ENCODE measurements at regions not wholly inside any gene's neighbourhood (a gene's known extent, or its start where the extent isn't known, plus 50 kb on each side); places are given as distances from the start of the nearest gene placed in this dataset.

- ATAC-seq, result no peak
- no TSS peak for BruUV-seq (replicated peaks)
- H2AFZ ChIP-seq (ENCODE audit: control insufficient read depth, low read depth, low read length), result no peak overlapping the region
- H3K9me3 ChIP-seq (replicated peaks; ENCODE audit: control insufficient read depth, insufficient read depth, low read length), result no peaks in the 10 kb centered on the region
- no peak for FAIRE-seq
- ChIA-PET CTCF (no interaction called here), SMC1A (ENCODE audit: uncharacterized antibody, unreplicated experiment) (no interaction called here), RAD21 (ENCODE audit: unreplicated experiment) (no interaction called here), POLR2A (no interaction called here)
- no peak overlapping the region for H3K27ac ChIP-seq (ENCODE audit: control insufficient read depth, insufficient read depth)
- H3K4me1 ChIP-seq (ENCODE audit: control insufficient read depth, insufficient read depth, low read length), result no peaks in the 10 kb centered on the region
- H3K4me2 ChIP-seq (ENCODE audit: control insufficient read depth, insufficient read depth), result no peak overlapping the region
- no peaks in the 10 kb centered on the region for H3K27me3 ChIP-seq (replicated peaks in 1 of 2; ENCODE audit: control insufficient read depth in 2 of 2, insufficient read depth in 2 of 2, low read length in 1 of 2)
- in situ Hi-C loops (cut with MboI), result no loop called here
- WGBS (ENCODE audit: insufficient coverage, insufficient replicate concordance, low lambda C conversion rate, missing lambda C conversion rate), result 18% methylated on average over 5 of the region's 5 CpGs
- H4K20me1 ChIP-seq (ENCODE audit: control insufficient read depth, insufficient read depth), result no peaks in the 10 kb centered on the region
- TF ChIP-seq FOS (IDR thresholded peaks at IDR 0.05; ENCODE audit: borderline replicate concordance, extremely low read depth, insufficient read length) (no peak), MEF2B (IDR thresholded peaks at IDR 0.05; ENCODE audit: partially characterized antibody, poor library complexity, severe bottlenecking) (no peak), TAF1 (IDR thresholded peaks at IDR 0.05; ENCODE audit: borderline replicate concordance, low read depth, low read length) (no peak), ZNF24 (IDR thresholded peaks at IDR 0.05) (no peak), HSF1 (IDR thresholded peaks at IDR 0.05; ENCODE audit: low read depth, low read length) (no peak)
- no peaks in the 10 kb centered on the region for H3K79me2 ChIP-seq (ENCODE audit: control insufficient read depth, insufficient read depth, low read length)
- DNase-seq (ENCODE audit: low read depth, low spot score), result no peak
- intact Hi-C loops (cut with micrococcal nuclease; ENCODE audit: unreplicated experiment), result no loop called here
- no peak overlapping the region for H3K9ac ChIP-seq (ENCODE audit: control insufficient read depth, insufficient read depth, low read length)
- H3K36me3 ChIP-seq (ENCODE audit: control insufficient read depth in 2 of 2, insufficient read depth in 2 of 2, low read length in 1 of 2), result no peaks in the 10 kb centered on the region
- no peak overlapping the region for H3K4me3 ChIP-seq
Observed at GRCh38 chr3:8204331-8204730, 297.3 kb upstream of the LMCD1 start.

- Histone ChIP-seq H3K9me3 (replicated peaks; ENCODE audit: control insufficient read depth, insufficient read depth, low read length) (no peaks in the 10 kb centered on the region), H3K4me1 (ENCODE audit: control insufficient read depth, insufficient read depth, low read length) (no peaks in the 10 kb centered on the region), H3K27ac (ENCODE audit: control insufficient read depth, insufficient read depth) (no peak overlapping the region), H4K20me1 (ENCODE audit: control insufficient read depth, insufficient read depth) (no peaks in the 10 kb centered on the region), H3K27me3 (replicated peaks in 1 of 2; ENCODE audit: control insufficient read depth in 2 of 2, insufficient read depth in 2 of 2, low read length in 1 of 2) (no peaks in the 10 kb centered on the region), H3K79me2 (ENCODE audit: control insufficient read depth, insufficient read depth, low read length) (no peaks in the 10 kb centered on the region), H3K9ac (ENCODE audit: control insufficient read depth, insufficient read depth, low read length) (no peak overlapping the region), H3K4me2 (ENCODE audit: control insufficient read depth, insufficient read depth) (no peak overlapping the region), H3K36me3 (ENCODE audit: control insufficient read depth in 2 of 2, insufficient read depth in 2 of 2, low read length in 1 of 2) (no peaks in the 10 kb centered on the region), H3K4me3 (no peak overlapping the region), H2AFZ (ENCODE audit: control insufficient read depth, low read depth, low read length) (no peak overlapping the region)
- RAD21 ChIA-PET (ENCODE audit: unreplicated experiment), result no interaction called here
- POLR2A ChIA-PET, result no interaction called here
- no TSS peak for BruUV-seq (replicated peaks)
- SMC1A ChIA-PET (ENCODE audit: uncharacterized antibody, unreplicated experiment), result no interaction called here
- 54% methylated on average over 5 of the region's 5 CpGs for WGBS (ENCODE audit: insufficient coverage, insufficient replicate concordance, low lambda C conversion rate, missing lambda C conversion rate)
- CTCF ChIA-PET, result no interaction called here
- no peak for DNase-seq (ENCODE audit: low read depth, low spot score)
- in situ Hi-C loops (cut with MboI), result no loop called here
- no peak for FAIRE-seq
- ATAC-seq, result no peak
- intact Hi-C loops (cut with micrococcal nuclease; ENCODE audit: unreplicated experiment), result no loop called here
- TF ChIP-seq USF2 (IDR thresholded peaks at IDR 0.05; ENCODE audit: borderline replicate concordance, low read depth, low read length), result no peak
- TF ChIP-seq ZBED1 (IDR thresholded peaks at IDR 0.05; ENCODE audit: borderline replicate concordance), result no peak
- no peak for TF ChIP-seq POU2F2 (IDR thresholded peaks at IDR 0.05; ENCODE audit: borderline replicate concordance, low read depth, low read length)
- TF ChIP-seq NFIC (IDR thresholded peaks at IDR 0.05; ENCODE audit: low read depth, low read length), result no peak
- TF ChIP-seq DPF2 (IDR thresholded peaks at IDR 0.05), result no peak
- no peak for TF ChIP-seq USF1 (IDR thresholded peaks at IDR 0.05; ENCODE audit: borderline replicate concordance, extremely low read length, insufficient read depth, low read depth, low read length)
- no peak for TF ChIP-seq SP1 (IDR thresholded peaks at IDR 0.05; ENCODE audit: low read depth, low read length)
Observed at GRCh38 chr3:8204853-8205650, 296.6 kb upstream of the LMCD1 start.
